Fibroblast of lung (primary cell): ENCODE measurements at regions not wholly inside any gene's neighbourhood (a gene's known extent, or its start where the extent isn't known, plus 50 kb on each side); places are given as distances from the start of the nearest gene placed in this dataset.

Experiments
- DNase-seq, 2 donors: peaks; one replicate each; pipeline versions ENCODE4 v3.0.0 to v3.0.0-alpha.2; 2010; ENCODE audit warnings: low read depth in 2 of 2
- H2AFZ ChIP-seq: 2 replicates; pipeline ENCODE4 v1.5.1; 2012; ENCODE audit warnings: low read length, control low read depth, inconsistent platforms
- H3K27ac ChIP-seq: 2 replicates; pipeline ENCODE4 v1.5.1; 2011; ENCODE audit warnings: low read length, control low read depth; ENCODE audit not compliant: insufficient read depth
- H3K27me3 ChIP-seq: 2 replicates; pipeline ENCODE4 v1.5.1; 2011; ENCODE audit warnings: mild to moderate bottlenecking, low read length; ENCODE audit not compliant: control insufficient read depth, insufficient read depth
- H3K36me3 ChIP-seq: 2 replicates; pipeline ENCODE4 v1.5.1; 2011; ENCODE audit warnings: low read length; ENCODE audit not compliant: control insufficient read depth, insufficient read depth
- H3K4me1 ChIP-seq: 2 replicates; pipeline ENCODE4 v1.5.1; 2011; ENCODE audit warnings: low read length; ENCODE audit not compliant: control insufficient read depth, insufficient read depth; ENCODE audit errors: extremely low read depth
- H3K4me2 ChIP-seq: 2 replicates; pipeline ENCODE4 v1.5.1; 2011; ENCODE audit warnings: low read length, control low read depth; ENCODE audit not compliant: insufficient read depth; ENCODE audit errors: extremely low read depth
- H3K4me3 ChIP-seq, 4 experiments: fragments of 200-600 bp in 1 of 4; sonication (generic) in 1 of 4; replicated peaks in 1 of 4; 2 replicates each; pipeline ENCODE4 v1.5.1; 2011 to 2016; ENCODE audit warnings: low read length in 4 of 4, low read depth in 3 of 4, mild to moderate bottlenecking in 3 of 4, control low read depth in 2 of 4, inconsistent platforms in 1 of 4, mixed read lengths in 1 of 4; ENCODE audit not compliant: insufficient read depth in 1 of 4; ENCODE audit errors: control extremely low read depth in 1 of 4
- H3K79me2 ChIP-seq: 2 replicates; pipeline ENCODE4 v1.5.1; 2012; ENCODE audit warnings: mild to moderate bottlenecking, low read length, inconsistent platforms; ENCODE audit not compliant: control insufficient read depth, insufficient read depth
- H3K9ac ChIP-seq: 2 replicates; pipeline ENCODE4 v1.5.1; 2011; ENCODE audit warnings: mild to moderate bottlenecking, low read length, control low read depth; ENCODE audit not compliant: insufficient read depth
- H3K9me3 ChIP-seq: 2 replicates; pipeline ENCODE4 v1.5.1; 2012; ENCODE audit warnings: low read depth, low read length; ENCODE audit not compliant: control insufficient read depth, insufficient read depth
- H4K20me1 ChIP-seq: 2 replicates; pipeline ENCODE4 v1.5.1; 2011; ENCODE audit warnings: low read length; ENCODE audit not compliant: control insufficient read depth, insufficient read depth; ENCODE audit errors: extremely low read depth
- CTCF ChIP-seq, 2 donors: IDR thresholded peaks in 1 of 2; conservative IDR thresholded peaks in 1 of 2; 1 replicate in 1 of 2; 2 replicates in 1 of 2; pipeline ENCODE4 v1.5.1; 2011 to 2012; ENCODE audit warnings: low read length in 2 of 2, control low read depth in 1 of 2, inconsistent platforms in 1 of 2, low read depth in 1 of 2, mild to moderate bottlenecking in 1 of 2
- EZH2 ChIP-seq: IDR thresholded peaks from 2 replicates; pipeline ENCODE4 v1.5.1; 2012; ENCODE audit warnings: low read length, control low read depth, mild to moderate bottlenecking; ENCODE audit errors: missing control alignments

- no peak overlapping the region for H3K9ac ChIP-seq
- no peaks in the 10 kb centered on the region for H3K79me2 ChIP-seq
- no peaks in the 10 kb centered on the region for H3K27me3 ChIP-seq
- no peaks in the 10 kb centered on the region for H4K20me1 ChIP-seq
- no peak for DNase-seq
- H3K4me2 ChIP-seq: no peak overlapping the region
- peaks cover 2% of the 10 kb centered on the region for H3K4me1 ChIP-seq
- no peaks in the 10 kb centered on the region for H3K36me3 ChIP-seq
- H3K9me3 ChIP-seq: no peaks in the 10 kb centered on the region
- no peak for TF ChIP-seq CTCF (conservative IDR thresholded peaks at IDR 0.05 in 1 of 2, IDR thresholded peaks at IDR 0.05 in 1 of 2; ENCODE audit: low read depth in 1 of 2, low read length in 2 of 2)
- TF ChIP-seq EZH2: no peak
- H2AFZ ChIP-seq: no peak overlapping the region
- no peak overlapping the region for H3K4me3 ChIP-seq
- no peak overlapping the region for H3K27ac ChIP-seq
These were observed 181.1 kb downstream of the SPCS3 start for GRCh38 chr4:176500894-176501293.

- TF ChIP-seq CTCF (conservative IDR thresholded peaks at IDR 0.05 in 1 of 2, IDR thresholded peaks at IDR 0.05 in 1 of 2; ENCODE audit: low read depth in 1 of 2, low read length in 2 of 2): no peak
- no peak for TF ChIP-seq EZH2
- Histone ChIP-seq H4K20me1 (no peaks in the 10 kb centered on the region), H3K4me3 (no peak overlapping the region), H3K4me1 (no peaks in the 10 kb centered on the region), H3K9ac (no peak overlapping the region), H2AFZ (no peak overlapping the region), H3K9me3 (no peaks in the 10 kb centered on the region), H3K27ac (no peak overlapping the region), H3K4me2 (no peak overlapping the region), H3K27me3 (no peaks in the 10 kb centered on the region), H3K79me2 (no peaks in the 10 kb centered on the region), H3K36me3 (no peaks in the 10 kb centered on the region)
- DNase-seq: no peak
These were observed 184.4 kb downstream of the SPCS3 start for GRCh38 chr4:176504118-176504517.

DNA sequence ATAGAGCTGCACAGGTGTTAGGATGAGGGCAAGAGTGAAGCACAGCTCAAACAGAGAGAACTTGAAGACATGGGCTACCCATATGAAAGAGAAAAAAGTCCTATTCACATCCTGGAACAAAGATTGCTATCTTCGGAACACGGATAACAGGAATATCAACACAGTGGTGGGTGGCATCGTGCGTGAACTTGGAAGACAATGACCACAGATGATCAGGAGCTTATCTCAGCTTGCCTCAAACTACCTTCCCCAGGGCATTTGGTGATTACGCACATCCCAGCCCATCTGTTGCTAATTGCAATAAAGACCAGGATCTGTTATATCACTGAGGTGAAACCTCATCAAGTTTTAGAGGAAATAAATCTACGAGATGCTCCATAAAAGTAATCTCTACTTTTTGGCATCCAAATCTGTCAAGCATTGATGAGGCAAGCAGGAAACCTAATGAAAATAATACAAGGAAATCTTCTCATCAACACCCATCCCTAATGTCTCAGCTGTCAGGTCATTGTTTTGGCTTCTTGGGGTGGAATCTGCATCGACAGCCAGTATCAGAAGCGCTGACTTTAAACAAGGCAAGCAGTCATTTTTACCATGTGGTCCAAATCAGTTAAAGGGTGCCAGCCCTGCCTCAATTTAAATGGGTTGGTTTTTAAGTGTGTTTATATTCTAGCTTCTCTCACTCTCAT lies 188.2 kb downstream of the SPCS3 start:
- Histone ChIP-seq H3K4me3 (no peak overlapping the region), H3K36me3 (no peaks in the 10 kb centered on the region), H3K27me3 (no peaks in the 10 kb centered on the region), H4K20me1 (no peaks in the 10 kb centered on the region), H3K4me1 (no peaks in the 10 kb centered on the region), H3K27ac (no peak overlapping the region), H3K9ac (no peak overlapping the region), H2AFZ (no peak overlapping the region), H3K9me3 (no peaks in the 10 kb centered on the region), H3K4me2 (no peak overlapping the region), H3K79me2 (no peaks in the 10 kb centered on the region)
- TF ChIP-seq EZH2: no peak
- TF ChIP-seq CTCF (conservative IDR thresholded peaks at IDR 0.05 in 1 of 2, IDR thresholded peaks at IDR 0.05 in 1 of 2; ENCODE audit: low read depth in 1 of 2, low read length in 2 of 2): no peak
- DNase-seq: no peak
